K562 (cell line): ENCODE measurements at regions not wholly inside any gene's neighbourhood (a gene's known extent, or its start where the extent isn't known, plus 50 kb on each side); places are given as distances from the start of the nearest gene placed in this dataset.

Experiments
- ATAC-seq: fragments of 200-7000 bp; cut with Tn5 transposase; 3 replicates; pipeline ENCODE4 v1.9.1; 2020; ENCODE audit warnings: moderate library complexity
- BruUV-seq: library from RNA; stranded (reverse); fragments of 400-500 nt; replicated peaks from 2 replicates; lab custom pipeline; 2021; lab: Mats Ljungman, UMichigan
- CTCF ChIA-PET: fragments of 300-600 bp; formaldehyde crosslinking; extraction: SDS; loops from one replicate; lab custom pipeline; 2021; ENCODE audit warnings: low intra/inter-chr PET ratio; lab: Yijun Ruan, JAX
- POLR2A ChIA-PET: fragments of 300-600, 350-650 bp; sonication (Branson Sonifier 250); formaldehyde crosslinking; extraction: SDS; loops from one replicate; lab custom pipeline; 2021; ENCODE audit warnings: antibody characterized with exemption, inconsistent platforms; lab: Yijun Ruan, JAX
- DNase-seq, 4 experiments: peaks; one replicate each; pipeline versions ENCODE4 v3.0.0 to v3.0.0-alpha.2; 2011 to 2018; ENCODE audit warnings: low spot score in 3 of 4, mixed read lengths in 3 of 4; ENCODE audit errors: extremely low read depth in 1 of 4
- FAIRE-seq: peaks from 2 replicates; lab custom pipeline; 2011; peaks lifted over from hg19 to GRCh38; lab: Jason Lieb, UNC
- H2AFZ ChIP-seq: 2 replicates; pipeline ENCODE4 v1.6.0; 2011; ENCODE audit warnings: low read depth, low read length, control low read depth, inconsistent platforms
- H3K27ac ChIP-seq: fragments of 200-600 bp; 3 replicates; pipeline ENCODE4 v1.8.0; 2011; ENCODE audit warnings: low read depth, mild to moderate bottlenecking, control low read depth, inconsistent platforms, low read length, moderate library complexity, mixed read lengths; ENCODE audit errors: extremely low read depth
- H3K27me3 ChIP-seq, 2 experiments: fragments of 300-600 bp in 1 of 2; 2 replicates in 1 of 2; 3 replicates in 1 of 2; pipeline versions ENCODE4 v1.6.0 to v1.8.0; 2011; ENCODE audit warnings: inconsistent platforms in 2 of 2, low read length in 2 of 2, mild to moderate bottlenecking in 1 of 2, mixed read lengths in 1 of 2, moderate library complexity in 1 of 2; ENCODE audit not compliant: control insufficient read depth in 2 of 2, insufficient read depth in 2 of 2
- H3K36me3 ChIP-seq: fragments of 300-600 bp; 3 replicates; pipeline ENCODE4 v1.8.0; 2011; ENCODE audit warnings: mild to moderate bottlenecking, low read length, inconsistent platforms; ENCODE audit not compliant: control insufficient read depth, insufficient read depth
- H3K4me1 ChIP-seq, 2 experiments: fragments of 200-600 bp in 1 of 2; replicated peaks in 1 of 2; 2 replicates in 1 of 2; 3 replicates in 1 of 2; pipeline versions ENCODE4 v1.5.1 to v1.8.0; 2011; ENCODE audit warnings: inconsistent platforms in 2 of 2, low read length in 2 of 2, mild to moderate bottlenecking in 1 of 2, mixed read lengths in 1 of 2, moderate library complexity in 1 of 2; ENCODE audit not compliant: control insufficient read depth in 2 of 2, insufficient read depth in 2 of 2
- H3K4me2 ChIP-seq: 2 replicates; pipeline ENCODE4 v1.6.1; 2011; ENCODE audit warnings: low read length, control low read depth, inconsistent platforms, mixed read lengths; ENCODE audit not compliant: insufficient read depth
- H3K4me3 ChIP-seq: fragments of 200-600 bp; sonication (generic), shearing (Covaris generic); 2 replicates; pipeline ENCODE4 v1.5.1; 2016; ENCODE audit warnings: control low read depth, inconsistent platforms
- H3K79me2 ChIP-seq: fragments of 200-600 bp; 3 replicates; pipeline ENCODE4 v1.8.0; 2011; ENCODE audit warnings: low read length, inconsistent platforms; ENCODE audit not compliant: control insufficient read depth, insufficient read depth
- H3K9ac ChIP-seq, 2 experiments: 2 replicates each; pipeline versions ENCODE4 v1.6.0 to v1.6.1; 2011; ENCODE audit warnings: low read depth in 2 of 2, low read length in 2 of 2, control low read depth in 1 of 2, inconsistent platforms in 1 of 2, mild to moderate bottlenecking in 1 of 2, mixed read lengths in 1 of 2; ENCODE audit not compliant: insufficient read depth in 1 of 2
- H3K9me1 ChIP-seq: one replicate; pipeline ENCODE4 v1.6.0; 2011; ENCODE audit warnings: inconsistent platforms, mild to moderate bottlenecking, low read length, moderate library complexity; ENCODE audit not compliant: control insufficient read depth, insufficient read depth
- H3K9me3 ChIP-seq: replicated peaks from 2 replicates; pipeline ENCODE4 v1.5.1; 2011; ENCODE audit warnings: low read depth, low read length, inconsistent platforms; ENCODE audit not compliant: control insufficient read depth, insufficient read depth
- H4K20me1 ChIP-seq: replicated peaks from 2 replicates; pipeline ENCODE4 v1.6.1; 2011; ENCODE audit warnings: low read length, inconsistent platforms, mixed read lengths; ENCODE audit not compliant: control insufficient read depth, insufficient read depth
- C11orf30 ChIP-seq: fragments of 450-650 bp; IDR thresholded peaks from 2 replicates; pipeline ENCODE4 v1.6.1; 2016; ENCODE audit warnings: low read depth, mild to moderate bottlenecking
- CREB1 ChIP-seq, 2 experiments: sonication (generic) in 1 of 2; formaldehyde crosslinking in 1 of 2; IDR thresholded peaks; 2 replicates each; pipeline versions ENCODE4 v1.6.1 to v1.8.0; 2012 to 2022; ENCODE audit warnings: inconsistent platforms in 1 of 2, mild to moderate bottlenecking in 1 of 2, missing genetic modification reagents in 1 of 2, moderate library complexity in 1 of 2
- E2F6 ChIP-seq, 2 experiments: IDR thresholded peaks; 2 replicates each; pipeline ENCODE4 v1.6.1; 2011; ENCODE audit warnings: borderline replicate concordance in 1 of 2, control low read depth in 1 of 2, low read depth in 1 of 2, low read length in 1 of 2, mild to moderate bottlenecking in 1 of 2, mixed read lengths in 1 of 2, moderate library complexity in 1 of 2; ENCODE audit not compliant: insufficient read depth in 1 of 2, insufficient read length in 1 of 2, poor library complexity in 1 of 2, severe bottlenecking in 1 of 2; ENCODE audit errors: extremely low read depth in 1 of 2
- ESRRA ChIP-seq: fragments of 450-650 bp; IDR thresholded peaks from 2 replicates; pipeline ENCODE4 v1.6.1; 2014; ENCODE audit warnings: low read depth, mild to moderate bottlenecking, moderate library complexity, borderline replicate concordance
- HDGF ChIP-seq: fragments of 450-650 bp; IDR thresholded peaks from 2 replicates; pipeline ENCODE4 v1.6.1; 2016
- IRF9 ChIP-seq: fragments of 450-650 bp; IDR thresholded peaks from 2 replicates; pipeline ENCODE4 v1.6.1; 2016; ENCODE audit warnings: missing biosample characterization, missing genetic modification characterization
- MAFF ChIP-seq: IDR thresholded peaks from 2 replicates; pipeline ENCODE4 v1.6.1; 2012; ENCODE audit warnings: low read length, improper control_type of control experiment
- MAFG ChIP-seq: fragments of 450-650 bp; conservative IDR thresholded peaks from 2 replicates; pipeline ENCODE4 v1.6.1; 2016; ENCODE audit warnings: missing genetic modification characterization, missing compliant biosample characterization
- MAFK ChIP-seq: IDR thresholded peaks from 2 replicates; pipeline ENCODE4 v1.6.1; 2011; ENCODE audit warnings: low read length, improper control_type of control experiment
- MXI1 ChIP-seq: IDR thresholded peaks from 2 replicates; pipeline ENCODE4 v1.6.1; 2011; ENCODE audit warnings: low read depth, mild to moderate bottlenecking, improper control_type of control experiment, low read length
- SMARCA4 ChIP-seq: fragments of 450-650 bp; IDR thresholded peaks from 2 replicates; pipeline ENCODE4 v1.6.1; 2016
- TBP ChIP-seq: optimal IDR thresholded peaks from 2 replicates; pipeline ENCODE3; 2011; ENCODE audit warnings: low read depth, low read length, improper control_type of control experiment
- TCFL5 ChIP-seq: fragments of 250-450 bp; sonication (Bioruptor Pico); conservative IDR thresholded peaks from 2 replicates; pipeline ENCODE4 v1.6.1; 2021; ENCODE audit warnings: mild to moderate bottlenecking, moderate library complexity, matching md5 sums
- TEAD1 ChIP-seq, 2 experiments: fragments of 450-650 bp in 1 of 2; sonication (generic) in 1 of 2; formaldehyde crosslinking; IDR thresholded peaks; 2 replicates each; pipeline versions ENCODE4 v1.4.0 to v1.8.0; 2020 to 2022; ENCODE audit warnings: mild to moderate bottlenecking in 2 of 2, missing genetic modification reagents in 1 of 2
- WHSC1 ChIP-seq: IDR thresholded peaks from one replicate; pipeline ENCODE4 v1.6.1; 2012; ENCODE audit warnings: low read length, control low read depth, inconsistent platforms
- ZNF316 ChIP-seq: fragments of 450-650 bp; IDR thresholded peaks from 2 replicates; pipeline ENCODE4 v1.6.1; 2016
- WGBS: fragments of 100-300 bp; shearing (Covaris generic); methylation state at CpG from one replicate; pipeline ENCODE4 v1.1.6; 2016; ENCODE audit warnings: low coverage, mixed read lengths; ENCODE audit not compliant: insufficient coverage; ENCODE audit errors: missing lambda C conversion rate; 5-methylcytosine and 5-hydroxymethylcytosine counted together
- in situ Hi-C: fragments of 300-500 bp; cut with MboI; formaldehyde crosslinking; loops from 4 replicates; pipeline ENCODE4 v1.15.0; 2018; ENCODE audit warnings: inconsistent platforms, mixed read lengths
- intact Hi-C: fragments of 100-400 bp; cut with micrococcal nuclease; formaldehyde crosslinking; loops from 2 replicates; pipeline ENCODE4 v1.14.2; 2022

GRCh38 chr1:81712425-81712824, 88.3 kb upstream of the ADGRL2 start:
- DNase-seq, result no peak
- intact Hi-C loops, result no loop called here
- H3K9me1 ChIP-seq, result no peaks in the 10 kb centered on the region
- 0% methylated on average over 1 of the region's 3 CpGs for WGBS
- H3K9me3 ChIP-seq, result no peaks in the 10 kb centered on the region
- CTCF ChIA-PET, result no interaction called here
- no peak for FAIRE-seq
- no peak overlapping the region for H2AFZ ChIP-seq
- no peak overlapping the region for H3K27ac ChIP-seq
- BruUV-seq, result no TSS peak
- no peaks in the 10 kb centered on the region for H4K20me1 ChIP-seq
- H3K4me2 ChIP-seq, result no peak overlapping the region
- POLR2A ChIA-PET, result no interaction called here
- TF ChIP-seq MXI1, result no peak
- ATAC-seq, result no peak
- H3K36me3 ChIP-seq, result no peaks in the 10 kb centered on the region
- H3K9ac ChIP-seq, result no peak overlapping the region
- in situ Hi-C loops, result no loop called here
- no peaks in the 10 kb centered on the region for H3K27me3 ChIP-seq
- no peak overlapping the region for H3K4me3 ChIP-seq
- H3K79me2 ChIP-seq, result no peaks in the 10 kb centered on the region
- H3K4me1 ChIP-seq, result no peaks in the 10 kb centered on the region

- ChIA-PET POLR2A (no interaction called here), CTCF (no interaction called here)
- BruUV-seq, result no TSS peak
- ATAC-seq, result no peak
- in situ Hi-C loops (no loop called here), intact Hi-C loops (no loop called here)
- Histone ChIP-seq H3K79me2 (no peaks in the 10 kb centered on the region), H3K4me1 (no peaks in the 10 kb centered on the region), H3K9ac (no peak overlapping the region), H3K4me3 (no peak overlapping the region), H3K9me3 (no peaks in the 10 kb centered on the region), H3K4me2 (no peak overlapping the region), H4K20me1 (no peaks in the 10 kb centered on the region), H3K9me1 (no peaks in the 10 kb centered on the region), H3K27ac (no peak overlapping the region), H3K27me3 (no peaks in the 10 kb centered on the region), H2AFZ (no peak overlapping the region), H3K36me3 (no peaks in the 10 kb centered on the region)
- TF ChIP-seq SMARCA4 (no peak), E2F6 (IDR thresholded peaks at IDR 0.05; ENCODE audit: borderline replicate concordance in 1 of 2, extremely low read depth in 1 of 2, insufficient read depth in 1 of 2, insufficient read length in 1 of 2, low read depth in 1 of 2, low read length in 1 of 2, poor library complexity in 1 of 2, severe bottlenecking in 1 of 2) (no peak), ZNF316 (peak; percentile 77), CREB1 (IDR thresholded peaks at IDR 0.05) (no peak), CREB1 (CRISPR knock-in tag; IDR thresholded peaks at IDR 0.05) (no peak), MAFK (peak; percentile 85), IRF9 (tag) (no peak), HDGF (no peak), MAFG (tag) (peak; percentile 60), C11orf30 (peak; percentile 59; the same call in 1 of the 2 replicates), TBP (no peak), TCFL5 (CRISPR knock-in tag) (no peak), WHSC1 (no peak), MAFF (peak; percentile 82), TEAD1 (CRISPR knock-in tag; IDR thresholded peaks at IDR 0.05) (no peak), ESRRA (no peak)
- WGBS, result 4% methylated on average over 2 of the region's 2 CpGs
- DNase-seq, result no peak
- FAIRE-seq, result no peak
Measured at GRCh38 chr1:81710857-81711256, 89.9 kb upstream of the ADGRL2 start.
